HCT116 (cell line): ENCODE measurements at regions not wholly inside any gene's neighbourhood (a gene's known extent, or its start where the extent isn't known, plus 50 kb on each side); places are given as distances from the start of the nearest gene placed in this dataset.

ENCODE experiments used
- ATAC-seq: fragments of 200-7000 bp; cut with Tn5 transposase; 2 replicates; pipeline ENCODE4 v1.9.1; 2020; ENCODE audit warnings: mild to moderate bottlenecking, moderate library complexity
- BruUV-seq: library from RNA; stranded (reverse); fragments of 400-500 nt; replicated peaks from 2 replicates; lab custom pipeline; 2021; lab: Mats Ljungman, UMichigan
- CTCF ChIA-PET: fragments of 300-600 bp; sonication (Branson Sonifier 250); formaldehyde crosslinking; loops from one replicate; lab custom pipeline; 2021; ENCODE audit warnings: antibody characterized with exemption; lab: Charles Lee
- POLR2A ChIA-PET: fragments of 300-600, 350-600 bp; sonication (Branson Sonifier 250); formaldehyde crosslinking; loops from one replicate; lab custom pipeline; 2021; ENCODE audit warnings: antibody characterized with exemption; lab: Charles Lee
- RAD21 ChIA-PET, 2 experiments: fragments of 300-600 bp; sonication (Branson Sonifier 250); formaldehyde crosslinking; loops; one replicate each; lab custom pipeline; 2023; ENCODE audit warnings: low total read pairs in 2 of 2; ENCODE audit not compliant: uncharacterized antibody in 2 of 2, unreplicated experiment in 2 of 2, low non-redundant PET in 1 of 2; lab: Charles Lee
- DNase-seq: peaks from one replicate; pipeline ENCODE4 v3.0.0-alpha.2; 2010; ENCODE audit warnings: low read depth, low spot score
- H2AFZ ChIP-seq: fragments of 200-600 bp; shearing (Covaris generic), sonication (generic); 2 replicates; pipeline ENCODE4 v1.6.1; 2017; ENCODE audit warnings: low read depth, mixed run types, mixed read lengths, antibody characterized with exemption, low read length; ENCODE audit not compliant: poor library complexity, severe bottlenecking
- H3K27ac ChIP-seq: 2 replicates; pipeline ENCODE4 v1.5.1; 2012; ENCODE audit warnings: low read depth, low read length
- H3K27me3 ChIP-seq: fragments of 200-600 bp; sonication (generic); 2 replicates; pipeline ENCODE4 v1.6.1; 2016; ENCODE audit warnings: mixed run types, low read length, mixed read lengths; ENCODE audit not compliant: insufficient read depth
- H3K36me3 ChIP-seq, 2 experiments: fragments of 200-500 bp in 1 of 2; fragments of 200-600 bp in 1 of 2; sonication (Bioruptor generic) in 1 of 2; sonication (generic) in 1 of 2; 2 replicates each; pipeline versions ENCODE4 v1.5.1 to v1.6.1; 2014 to 2016; ENCODE audit warnings: low read length in 2 of 2, inconsistent platforms in 1 of 2, mixed read lengths in 1 of 2, mixed run types in 1 of 2; ENCODE audit not compliant: insufficient read depth in 2 of 2, control insufficient read depth in 1 of 2
- H3K4me1 ChIP-seq, 2 experiments: fragments of 200-600 bp in 1 of 2; sonication (generic) in 1 of 2; 2 replicates each; pipeline versions ENCODE4 v1.5.1 to v1.6.1; 2012 to 2017; ENCODE audit warnings: low read length in 2 of 2, inconsistent platforms in 1 of 2, mild to moderate bottlenecking in 1 of 2, mixed read lengths in 1 of 2, mixed run types in 1 of 2, moderate library complexity in 1 of 2; ENCODE audit not compliant: insufficient read depth in 2 of 2, control insufficient read depth in 1 of 2
- H3K4me2 ChIP-seq: fragments of 200-600 bp; sonication (generic); 2 replicates; pipeline ENCODE4 v1.6.1; 2017; ENCODE audit warnings: mixed run types, low read length, mixed read lengths
- H3K4me3 ChIP-seq, 2 experiments: fragments of 200-600 bp in 1 of 2; sonication (generic) in 1 of 2; replicated peaks in 1 of 2; 2 replicates each; pipeline ENCODE4 v1.5.1; 2011 to 2016; ENCODE audit warnings: low read length in 2 of 2, control low read depth in 1 of 2, low read depth in 1 of 2, mild to moderate bottlenecking in 1 of 2, mixed read lengths in 1 of 2, mixed run types in 1 of 2
- H3K79me2 ChIP-seq: fragments of 200-600 bp; sonication (generic); 2 replicates; pipeline ENCODE4 v1.6.1; 2017; ENCODE audit warnings: mild to moderate bottlenecking, mixed run types, low read length, moderate library complexity, mixed read lengths; ENCODE audit not compliant: insufficient read depth
- H3K9ac ChIP-seq: fragments of 200-600 bp; sonication (generic); 2 replicates; pipeline ENCODE4 v1.6.1; 2016; ENCODE audit warnings: low read length, mixed read lengths
- H3K9me2 ChIP-seq: fragments of 200-600 bp; sonication (generic), shearing (Covaris generic); 2 replicates; pipeline ENCODE4 v1.6.1; 2017; ENCODE audit warnings: mixed run types, mild to moderate bottlenecking, moderate library complexity; ENCODE audit not compliant: insufficient read depth
- H3K9me3 ChIP-seq, 2 experiments: fragments of 200-500 bp in 1 of 2; fragments of 200-600 bp in 1 of 2; sonication (Bioruptor generic) in 1 of 2; sonication (generic) in 1 of 2; 2 replicates each; pipeline ENCODE4 v1.6.1; 2014 to 2017; ENCODE audit warnings: low read length in 2 of 2, mixed read lengths in 2 of 2, inconsistent platforms in 1 of 2, low read depth in 1 of 2, mild to moderate bottlenecking in 1 of 2, mixed run types in 1 of 2, moderate library complexity in 1 of 2; ENCODE audit not compliant: control insufficient read depth in 1 of 2, insufficient read depth in 1 of 2
- H4K20me1 ChIP-seq: fragments of 200-600 bp; sonication (generic), shearing (Covaris generic); 2 replicates; pipeline ENCODE4 v1.6.1; 2017; ENCODE audit warnings: mixed run types, mild to moderate bottlenecking, moderate library complexity; ENCODE audit not compliant: insufficient read depth
- ATF3 ChIP-seq: IDR thresholded peaks from 2 replicates; pipeline ENCODE4 v1.6.1; 2012
- CBX3 ChIP-seq: IDR thresholded peaks from 2 replicates; pipeline ENCODE4 v1.6.1; 2012; ENCODE audit warnings: low read depth
- ELF1 ChIP-seq: IDR thresholded peaks from 2 replicates; pipeline ENCODE4 v1.6.1; 2012; ENCODE audit warnings: low read depth, borderline replicate concordance
- FOSL1 ChIP-seq: IDR thresholded peaks from 2 replicates; pipeline ENCODE4 v1.6.1; 2012; ENCODE audit warnings: low read depth
- JUND ChIP-seq: IDR thresholded peaks from 2 replicates; pipeline ENCODE4 v1.6.1; 2012
- MAX ChIP-seq: IDR thresholded peaks from 2 replicates; pipeline ENCODE4 v1.6.1; 2012
- POLR2A ChIP-seq: IDR thresholded peaks from 2 replicates; pipeline ENCODE4 v1.7.0; 2011; ENCODE audit warnings: borderline replicate concordance; ENCODE audit not compliant: insufficient read depth, insufficient read length; ENCODE audit errors: extremely low read depth
- POLR2AphosphoS5 ChIP-seq: IDR thresholded peaks from 2 replicates; pipeline ENCODE4 v1.6.1; 2011; ENCODE audit warnings: mild to moderate bottlenecking, low read depth, low read length, moderate library complexity
- RAD21 ChIP-seq: IDR thresholded peaks from 2 replicates; pipeline ENCODE4 v1.6.1; 2012; ENCODE audit warnings: low read depth, mild to moderate bottlenecking
- REST ChIP-seq: IDR thresholded peaks from 2 replicates; pipeline ENCODE4 v1.6.1; 2012; ENCODE audit warnings: low read depth
- SP1 ChIP-seq: IDR thresholded peaks from 2 replicates; pipeline ENCODE4 v1.6.1; 2012; ENCODE audit warnings: low read depth
- SRF ChIP-seq: IDR thresholded peaks from 2 replicates; pipeline ENCODE4 v1.6.1; 2012; ENCODE audit warnings: low read depth
- TCF7L2 ChIP-seq: IDR thresholded peaks from 2 replicates; pipeline ENCODE4 v1.7.0; 2011; ENCODE audit warnings: borderline replicate concordance, inconsistent platforms; ENCODE audit not compliant: insufficient read depth, insufficient read length; ENCODE audit errors: extremely low read depth
- YY1 ChIP-seq: IDR thresholded peaks from 2 replicates; pipeline ENCODE4 v1.6.1; 2011; ENCODE audit warnings: low read length, low read depth, moderate library complexity, mild to moderate bottlenecking; ENCODE audit not compliant: insufficient replicate concordance; ENCODE audit errors: extremely low read depth
- ZBTB33 ChIP-seq: IDR thresholded peaks from 2 replicates; pipeline ENCODE4 v1.6.1; 2011; ENCODE audit warnings: mild to moderate bottlenecking, low read length, moderate library complexity; ENCODE audit not compliant: insufficient replicate concordance; ENCODE audit errors: extremely low read depth
- ZNF274 ChIP-seq: fragments of 200-500 bp; sonication (Bioruptor generic); IDR thresholded peaks from 2 replicates; pipeline ENCODE4 v1.6.1; 2014; ENCODE audit warnings: mild to moderate bottlenecking, low read depth, low read length, inconsistent platforms
- intact Hi-C: fragments of 100-400 bp; cut with micrococcal nuclease; formaldehyde crosslinking; loops from 2 replicates; pipeline ENCODE4 v1.10.0; 2022

GRCh38 chr9:121577166-121577565 lies 74.3 kb upstream of the DAB2IP start (continued):
- TF ChIP-seq ZBTB33 (no peak), REST (no peak), RAD21 (no peak), FOSL1 (no peak)

- RAD21 ChIA-PET: no interaction called here
- H4K20me1 ChIP-seq: no peaks in the 10 kb centered on the region
- no peak overlapping the region for H3K4me3 ChIP-seq
- DNase-seq (no peak), ATAC-seq (no peak)
- no peak overlapping the region for H3K4me2 ChIP-seq
- no peaks in the 10 kb centered on the region for H3K9me2 ChIP-seq
- H3K9ac ChIP-seq: no peak overlapping the region
- no peak overlapping the region for H2AFZ ChIP-seq
- H3K79me2 ChIP-seq: no peaks in the 10 kb centered on the region
- no peaks in the 10 kb centered on the region for H3K9me3 ChIP-seq
- H3K4me1 ChIP-seq: no peaks in the 10 kb centered on the region
- no peaks in the 10 kb centered on the region; the same call in 1 of the 2 replicates for H3K27me3 ChIP-seq
- BruUV-seq: no TSS peak
- no peak overlapping the region for H3K27ac ChIP-seq
- POLR2A ChIA-PET: no interaction called here
- CTCF ChIA-PET: no interaction called here
- intact Hi-C loops: no loop called here
- H3K36me3 ChIP-seq: no peaks in the 10 kb centered on the region
- no peak for TF ChIP-seq POLR2AphosphoS5
- TF ChIP-seq ZNF274: no peak
- no peak for TF ChIP-seq FOSL1
- TF ChIP-seq MAX: no peak
- no peak for TF ChIP-seq REST
- no peak for TF ChIP-seq YY1
- no peak for TF ChIP-seq SP1
- TF ChIP-seq CBX3: no peak
- TF ChIP-seq SRF: no peak
- TF ChIP-seq JUND: no peak
- no peak for TF ChIP-seq ATF3
- no peak for TF ChIP-seq ELF1
- TF ChIP-seq TCF7L2: no peak
- TF ChIP-seq POLR2A: no peak
Observed at GRCh38 chr9:121577572-121577971, 73.9 kb upstream of the DAB2IP start.
